OCI-LY1 (cell line): ENCODE measurements at regions not wholly inside any gene's neighbourhood (a gene's known extent, or its start where the extent isn't known, plus 50 kb on each side); places are given as distances from the start of the nearest gene placed in this dataset.

Source experiments
- H2AFZ ChIP-seq: fragments of 200-600 bp; sonication (generic), shearing (Covaris generic); 2 replicates; pipeline ENCODE4 v1.6.0; 2014; ENCODE audit warnings: antibody characterized with exemption, mild to moderate bottlenecking, low read length
- H3F3A ChIP-seq: fragments of 200-600 bp; sonication (generic), shearing (Covaris generic); 2 replicates; pipeline ENCODE4 v1.6.0; 2014; ENCODE audit warnings: mild to moderate bottlenecking, antibody characterized with exemption, low read length, moderate library complexity; ENCODE audit not compliant: insufficient read depth
- H3K27ac ChIP-seq: fragments of 200-600 bp; sonication (generic); 2 replicates; pipeline ENCODE4 v1.5.1; 2014; ENCODE audit warnings: low read length, mixed run types, mild to moderate bottlenecking, low read depth; ENCODE audit not compliant: poor library complexity, severe bottlenecking
- H3K27me3 ChIP-seq: fragments of 200-600 bp; sonication (generic); 2 replicates; pipeline ENCODE4 v1.6.0; 2014; ENCODE audit warnings: antibody characterized with exemption, mild to moderate bottlenecking, low read length, moderate library complexity; ENCODE audit not compliant: insufficient read depth
- H3K36me3 ChIP-seq: fragments of 200-600 bp; sonication (generic); 2 replicates; pipeline ENCODE4 v1.6.1; 2014; ENCODE audit warnings: mild to moderate bottlenecking, antibody characterized with exemption, low read length, moderate library complexity, mixed read lengths; ENCODE audit not compliant: insufficient read depth
- H3K4me1 ChIP-seq: fragments of 200-600 bp; sonication (generic); 2 replicates; pipeline ENCODE4 v1.5.1; 2014; ENCODE audit warnings: mild to moderate bottlenecking, low read length, moderate library complexity; ENCODE audit not compliant: insufficient read depth, severe bottlenecking
- H3K4me2 ChIP-seq: fragments of 200-600 bp; sonication (generic), shearing (Covaris generic); 2 replicates; pipeline ENCODE4 v1.6.1; 2014; ENCODE audit warnings: low read length
- H3K4me3 ChIP-seq: fragments of 200-600 bp; sonication (generic); 2 replicates; pipeline ENCODE4 v1.5.1; 2014; ENCODE audit warnings: low read length, low read depth, mild to moderate bottlenecking, mixed read lengths; ENCODE audit not compliant: poor library complexity, severe bottlenecking
- H3K79me2 ChIP-seq: fragments of 200-600 bp; shearing (Covaris generic); 2 replicates; pipeline ENCODE4 v1.6.1; 2016; ENCODE audit warnings: mixed run types, low read length, mixed read lengths; ENCODE audit not compliant: insufficient read depth
- H3K9ac ChIP-seq: fragments of 200-600 bp; sonication (generic), shearing (Covaris generic); 2 replicates; pipeline ENCODE4 v1.6.1; 2014; ENCODE audit warnings: mild to moderate bottlenecking, low read length, mixed read lengths
- H3K9me2 ChIP-seq: fragments of 200-600 bp; sonication (generic), shearing (Covaris generic); 2 replicates; pipeline ENCODE4 v1.6.1; 2014; ENCODE audit warnings: low read depth, mild to moderate bottlenecking, low read length, mixed read lengths
- H3K9me3 ChIP-seq: fragments of 200-600 bp; shearing (Covaris generic); 2 replicates; pipeline ENCODE4 v1.6.1; 2014; ENCODE audit warnings: low read length, mixed read lengths
- H4K20me1 ChIP-seq: fragments of 200-600 bp; sonication (generic), shearing (Covaris generic); 2 replicates; pipeline ENCODE4 v1.6.0; 2016; ENCODE audit warnings: mild to moderate bottlenecking, low read length; ENCODE audit not compliant: insufficient read depth
- EZH2 ChIP-seq: fragments of 200-600 bp; sonication (generic), shearing (Covaris generic); IDR thresholded peaks from 2 replicates; pipeline ENCODE4 v1.8.0; 2017; ENCODE audit warnings: borderline replicate concordance, mixed run types, mild to moderate bottlenecking, antibody characterized with exemption, low read length, moderate library complexity, mixed read lengths
- TF ChIP-seq, protein P1 (sequence below): fragments of 200-600 bp; sonication (generic), shearing (Covaris generic); IDR thresholded peaks from 2 replicates; pipeline ENCODE4 v1.5.1; 2017; ENCODE audit warnings: mild to moderate bottlenecking, antibody characterized with exemption, low read length, moderate library complexity, mixed read lengths

DNA sequence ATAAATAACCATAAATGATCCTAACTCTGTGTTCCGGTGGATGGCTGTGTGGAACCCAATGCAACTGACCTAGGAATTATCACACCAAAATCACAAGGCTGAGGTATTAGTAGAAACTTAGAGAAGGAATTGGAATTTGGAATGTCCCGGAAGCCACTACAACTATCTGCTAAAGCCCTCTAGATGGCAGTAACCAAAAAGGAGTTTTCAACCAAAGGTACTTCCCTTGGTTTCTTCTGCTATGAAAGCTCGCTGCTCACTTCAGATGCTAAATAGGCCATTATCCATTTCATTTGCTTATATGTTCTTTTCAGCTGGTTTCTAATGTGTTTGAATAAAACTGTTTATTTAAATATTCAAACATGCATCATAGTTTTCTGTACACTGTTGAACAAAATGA lies 1589.1 kb upstream of the SPRY2 start:
- no peaks in the 10 kb centered on the region for H3K79me2 ChIP-seq
- no peak overlapping the region for H3K4me2 ChIP-seq
- no peaks in the 10 kb centered on the region for H4K20me1 ChIP-seq
- H3K27me3 ChIP-seq: no peaks in the 10 kb centered on the region
- no peak overlapping the region for H3K9ac ChIP-seq
- H3K9me3 ChIP-seq: no peaks in the 10 kb centered on the region
- H3K4me1 ChIP-seq: no peaks in the 10 kb centered on the region
- TF ChIP-seq EZH2: no peak
- TF ChIP-seq, protein P1, sequence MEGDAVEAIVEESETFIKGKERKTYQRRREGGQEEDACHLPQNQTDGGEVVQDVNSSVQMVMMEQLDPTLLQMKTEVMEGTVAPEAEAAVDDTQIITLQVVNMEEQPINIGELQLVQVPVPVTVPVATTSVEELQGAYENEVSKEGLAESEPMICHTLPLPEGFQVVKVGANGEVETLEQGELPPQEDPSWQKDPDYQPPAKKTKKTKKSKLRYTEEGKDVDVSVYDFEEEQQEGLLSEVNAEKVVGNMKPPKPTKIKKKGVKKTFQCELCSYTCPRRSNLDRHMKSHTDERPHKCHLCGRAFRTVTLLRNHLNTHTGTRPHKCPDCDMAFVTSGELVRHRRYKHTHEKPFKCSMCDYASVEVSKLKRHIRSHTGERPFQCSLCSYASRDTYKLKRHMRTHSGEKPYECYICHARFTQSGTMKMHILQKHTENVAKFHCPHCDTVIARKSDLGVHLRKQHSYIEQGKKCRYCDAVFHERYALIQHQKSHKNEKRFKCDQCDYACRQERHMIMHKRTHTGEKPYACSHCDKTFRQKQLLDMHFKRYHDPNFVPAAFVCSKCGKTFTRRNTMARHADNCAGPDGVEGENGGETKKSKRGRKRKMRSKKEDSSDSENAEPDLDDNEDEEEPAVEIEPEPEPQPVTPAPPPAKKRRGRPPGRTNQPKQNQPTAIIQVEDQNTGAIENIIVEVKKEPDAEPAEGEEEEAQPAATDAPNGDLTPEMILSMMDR: peak; percentile 50
- no peak overlapping the region for H3K4me3 ChIP-seq
- no peak overlapping the region for H2AFZ ChIP-seq
- H3F3A ChIP-seq: no peaks in the 10 kb centered on the region
- no peak overlapping the region for H3K27ac ChIP-seq
- H3K36me3 ChIP-seq: no peaks in the 10 kb centered on the region
- H3K9me2 ChIP-seq: no peaks in the 10 kb centered on the region

DNA sequence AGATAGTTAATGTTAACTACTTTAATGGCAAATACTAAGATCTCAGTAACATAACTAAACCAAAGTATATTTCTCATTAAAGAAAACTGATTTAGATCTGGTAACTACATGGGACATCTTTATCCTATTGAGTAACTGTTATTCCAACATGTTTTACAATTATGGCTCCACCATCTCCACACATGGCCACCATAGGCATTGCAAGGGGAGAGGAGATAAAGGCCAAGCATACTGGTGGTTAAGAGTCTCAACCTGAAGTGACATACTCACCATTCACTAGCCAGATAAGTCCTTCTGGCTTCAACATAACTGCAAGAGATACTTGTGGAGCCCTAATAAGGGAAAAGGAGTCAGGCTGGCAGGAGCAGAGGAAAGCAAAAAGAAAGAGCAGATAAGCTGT lies 1586.4 kb upstream of the SPRY2 start:
- TF ChIP-seq, protein P1: peak; percentile 9; the same call in 1 of the 2 replicates
- no peak for TF ChIP-seq EZH2
- Histone ChIP-seq H3K4me3 (no peak overlapping the region), H2AFZ (no peak overlapping the region), H3K9me2 (no peaks in the 10 kb centered on the region), H3K4me2 (no peak overlapping the region), H3K79me2 (no peaks in the 10 kb centered on the region), H3K27me3 (no peaks in the 10 kb centered on the region), H3K27ac (no peak overlapping the region), H3F3A (no peaks in the 10 kb centered on the region), H3K36me3 (no peaks in the 10 kb centered on the region), H3K9me3 (no peaks in the 10 kb centered on the region), H3K9ac (no peak overlapping the region), H4K20me1 (no peaks in the 10 kb centered on the region), H3K4me1 (no peaks in the 10 kb centered on the region)

DNA sequence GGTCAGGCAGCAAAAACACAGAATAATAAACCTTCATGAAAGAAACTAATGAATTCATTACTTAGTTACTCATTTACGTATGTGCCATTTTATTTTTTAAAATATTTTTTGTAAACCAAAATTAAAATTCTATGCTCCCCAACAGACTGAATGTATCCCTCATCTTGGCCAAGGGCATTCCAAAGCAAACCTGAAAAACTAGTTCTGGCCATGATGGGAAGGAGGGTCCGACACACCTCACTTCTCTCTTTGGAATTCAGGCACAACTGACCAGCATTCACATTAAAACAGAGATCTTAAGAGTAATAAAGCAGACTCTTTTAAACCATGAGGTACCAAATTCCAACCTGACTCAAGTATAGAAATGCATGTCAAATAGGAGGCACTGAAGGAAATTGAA lies 1576.9 kb upstream of the SPRY2 start:
- H3K4me1 ChIP-seq: no peaks in the 10 kb centered on the region
- no peaks in the 10 kb centered on the region for H4K20me1 ChIP-seq
- no peak overlapping the region for H3K27ac ChIP-seq
- no peaks in the 10 kb centered on the region for H3K9me3 ChIP-seq
- H3K4me3 ChIP-seq: no peak overlapping the region
- TF ChIP-seq, protein P1: no peak
- no peak for TF ChIP-seq EZH2
- H3K9me2 ChIP-seq: no peaks in the 10 kb centered on the region
- no peaks in the 10 kb centered on the region for H3F3A ChIP-seq
- H3K9ac ChIP-seq: no peak overlapping the region
- H3K79me2 ChIP-seq: no peaks in the 10 kb centered on the region
- no peak overlapping the region for H2AFZ ChIP-seq
- no peaks in the 10 kb centered on the region for H3K36me3 ChIP-seq
- H3K27me3 ChIP-seq: no peaks in the 10 kb centered on the region
- no peak overlapping the region for H3K4me2 ChIP-seq
